Body of pancreas (tissue), 4 donors: ENCODE measurements at regions not wholly inside any gene's neighbourhood (a gene's known extent, or its start where the extent isn't known, plus 50 kb on each side); places are given as distances from the start of the nearest gene placed in this dataset.

ENCODE experiments used
- ATAC-seq: fragments of 150-250 bp; one replicate; pipeline ENCODE4 v1.9.1; 2016
- DNase-seq, 4 donors: peaks; one replicate each; pipeline ENCODE4 v3.0.0-alpha.2; 2019
- H3K27ac ChIP-seq, 4 donors: fragments of 200-600 bp; sonication (generic); 1 replicate in 3 of 4; 2 replicates in 1 of 4; pipeline versions ENCODE4 v1.5.1 to v1.6.1; 2016 to 2019; ENCODE audit warnings: mild to moderate bottlenecking in 1 of 4, mixed read lengths in 1 of 4, moderate library complexity in 1 of 4
- H3K27me3 ChIP-seq, 2 donors: fragments of 200-600 bp; sonication (generic); one replicate each; pipeline ENCODE4 v1.6.0; 2016; ENCODE audit warnings: mild to moderate bottlenecking in 1 of 2
- H3K36me3 ChIP-seq, 2 donors: fragments of 200-600 bp; sonication (generic); replicated peaks in 1 of 2; 2 replicates each; pipeline ENCODE4 v1.5.1; 2016; ENCODE audit warnings: low read depth in 2 of 2; ENCODE audit not compliant: insufficient read depth in 1 of 2
- H3K4me1 ChIP-seq: fragments of 200-600 bp; sonication (generic); one replicate; pipeline ENCODE4 v1.6.0; 2016
- H3K4me3 ChIP-seq, 2 donors: fragments of 200-600 bp; sonication (generic); 1 replicate in 1 of 2; 2 replicates in 1 of 2; pipeline ENCODE4 v1.5.1; 2016 to 2019
- H3K9me3 ChIP-seq, 3 donors: fragments of 200-600 bp; sonication (generic); 1 replicate in 2 of 3; 2 replicates in 1 of 3; pipeline ENCODE4 v1.5.1; 2016
- CTCF ChIP-seq, 7 experiments: fragments of 450-650 bp in 4 of 7; fragments of 200-600 bp in 3 of 7; sonication (generic) in 3 of 7; IDR thresholded peaks; one replicate each; pipeline ENCODE4 v1.5.1; 2016 to 2019; ENCODE audit warnings: antibody characterized with exemption in 7 of 7
- POLR2A ChIP-seq, 3 donors: fragments of 450-650 bp; IDR thresholded peaks; one replicate each; pipeline ENCODE4 v1.6.1; 2016; ENCODE audit warnings: antibody characterized with exemption in 3 of 3, mild to moderate bottlenecking in 2 of 3
- WGBS, 2 donors: methylation state at CpG; one replicate each; pipeline ENCODE4 v1.1.5; 2017; 5-methylcytosine and 5-hydroxymethylcytosine counted together
- intact Hi-C: fragments of 100-400 bp; cut with DNase I; formaldehyde crosslinking; loops from one replicate; pipeline ENCODE4 v1.15.1; 2023

DNA sequence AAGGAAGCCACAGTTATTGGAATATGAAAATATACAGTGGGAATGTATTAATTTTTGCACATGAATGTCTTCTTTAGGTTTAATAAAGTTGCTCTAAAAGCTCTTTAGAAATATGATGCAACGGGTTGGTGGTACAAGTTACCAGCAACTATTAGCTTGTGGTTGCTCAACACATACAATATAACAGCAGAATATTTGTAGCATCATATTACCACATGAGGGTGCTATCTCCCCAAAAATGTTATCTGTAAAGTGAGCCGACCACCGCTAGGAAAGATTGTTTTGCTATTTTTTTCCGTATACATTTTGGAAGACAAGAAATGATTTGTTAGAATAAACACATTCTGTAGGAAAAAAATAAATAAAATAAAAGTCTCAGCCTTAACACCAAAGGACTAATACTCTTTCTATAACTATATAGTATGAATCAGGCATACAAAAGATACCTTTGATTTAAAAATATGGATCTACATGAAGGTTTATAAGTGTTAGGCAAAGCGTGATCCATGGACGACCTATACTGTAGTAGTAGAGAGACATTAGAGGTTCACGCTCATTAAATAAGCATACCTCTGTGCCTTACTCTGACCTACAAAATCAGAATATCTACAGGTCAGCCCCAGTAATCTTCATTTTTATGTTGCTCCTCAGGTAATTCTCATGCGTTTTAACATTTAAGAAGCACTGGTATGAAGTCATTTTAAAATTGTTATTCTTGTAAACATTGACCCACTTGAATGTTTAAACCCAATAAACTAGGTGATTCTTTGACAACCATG is 1110.6 kb upstream of the ACVR2A start:
- no peak overlapping the region for H3K27ac ChIP-seq
- no peak for DNase-seq
- no peaks in the 10 kb centered on the region for H3K36me3 ChIP-seq
- TF ChIP-seq POLR2A (IDR thresholded peaks at IDR 0.05) (no peak), CTCF (IDR thresholded peaks at IDR 0.05) (peak in 6 of 7 experiments; percentile 19 to 60 (median 54))
- 16 to 19% methylated on average over 8 of the region's 8 CpGs for WGBS, 2 donors
- H3K4me3 ChIP-seq = no peak overlapping the region
- H3K4me1 ChIP-seq = peaks cover 6% of the 10 kb centered on the region
- no peak for ATAC-seq
- no peaks in the 10 kb centered on the region for H3K27me3 ChIP-seq
- intact Hi-C loops = no loop called here
- H3K9me3 ChIP-seq = no peaks in the 10 kb centered on the region

DNA sequence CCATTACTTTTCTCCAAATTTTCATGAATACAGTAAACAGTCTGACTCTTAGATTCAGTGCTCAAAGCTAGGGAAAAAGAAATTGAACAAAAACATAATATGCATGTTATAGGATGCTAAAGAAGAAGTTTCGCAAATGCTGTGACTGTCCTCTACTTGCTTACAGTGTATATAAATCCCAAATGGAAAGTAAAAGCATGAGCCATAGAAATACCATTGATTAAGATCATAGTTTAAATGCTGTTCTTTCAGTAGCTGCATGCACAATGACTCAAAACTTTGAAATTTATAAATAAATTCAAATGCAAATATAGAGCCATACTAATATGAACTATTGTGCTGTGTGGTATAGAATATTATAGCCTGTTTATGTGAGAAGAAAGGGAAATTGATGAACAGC is 1113.9 kb upstream of the ACVR2A start:
- Histone ChIP-seq H3K36me3 (no peaks in the 10 kb centered on the region), H3K27me3 (no peaks in the 10 kb centered on the region), H3K4me3 (no peak overlapping the region), H3K9me3 (no peaks in the 10 kb centered on the region), H3K27ac (no peak overlapping the region), H3K4me1 (peaks cover 6% of the 10 kb centered on the region)
- 89 to 90% methylated on average over 1 of the region's 1 CpG for WGBS, 2 donors
- ATAC-seq (no peak), DNase-seq (no peak)
- intact Hi-C loops = no loop called here
- TF ChIP-seq CTCF (IDR thresholded peaks at IDR 0.05) (no peak), POLR2A (IDR thresholded peaks at IDR 0.05) (no peak)

GRCh38 chr2:146721486-146721885 is 1123.3 kb upstream of the ACVR2A start:
- H3K9me3 ChIP-seq = peaks cover 0 to 8% (median 0%) of the 10 kb centered on the region in 3 donors
- DNase-seq (peak in 1 of 4 donors; percentile 15), ATAC-seq (no peak)
- WGBS, 2 donors = 73 to 81% methylated on average over 7 of the region's 7 CpGs
- H3K27me3 ChIP-seq = no peaks in the 10 kb centered on the region
- intact Hi-C loops = no loop called here
- no peak for TF ChIP-seq POLR2A (IDR thresholded peaks at IDR 0.05)
- no peak for TF ChIP-seq CTCF (IDR thresholded peaks at IDR 0.05)
- H3K4me3 ChIP-seq = no peak overlapping the region
- no peak overlapping the region for H3K27ac ChIP-seq
- H3K36me3 ChIP-seq = no peaks in the 10 kb centered on the region
- no peaks in the 10 kb centered on the region for H3K4me1 ChIP-seq

GRCh38 chr2:146720170-146720569 is 1124.7 kb upstream of the ACVR2A start:
- peaks cover 0 to 8% (median 0%) of the 10 kb centered on the region in 3 donors for H3K9me3 ChIP-seq
- H3K27ac ChIP-seq = no peak overlapping the region
- no peak for DNase-seq
- H3K4me3 ChIP-seq = no peak overlapping the region
- no peak for ATAC-seq
- no peaks in the 10 kb centered on the region for H3K4me1 ChIP-seq
- intact Hi-C loops = no loop called here
- no peaks in the 10 kb centered on the region for H3K36me3 ChIP-seq
- 77 to 100% methylated on average over 4 of the region's 4 CpGs for WGBS, 2 donors
- no peak for TF ChIP-seq CTCF (IDR thresholded peaks at IDR 0.05)
- TF ChIP-seq POLR2A (IDR thresholded peaks at IDR 0.05) = no peak
- H3K27me3 ChIP-seq = no peaks in the 10 kb centered on the region

- no peak overlapping the region for H3K4me3 ChIP-seq
- 36 to 43% methylated on average over 3 of the region's 3 CpGs for WGBS, 2 donors
- peaks cover 0 to 8% (median 0%) of the 10 kb centered on the region in 3 donors for H3K9me3 ChIP-seq
- ATAC-seq = no peak
- no peaks in the 10 kb centered on the region for H3K4me1 ChIP-seq
- no peak overlapping the region for H3K27ac ChIP-seq
- H3K27me3 ChIP-seq = no peaks in the 10 kb centered on the region
- intact Hi-C loops = no loop called here
- no peaks in the 10 kb centered on the region for H3K36me3 ChIP-seq
- no peak for DNase-seq
- no peak for TF ChIP-seq POLR2A (IDR thresholded peaks at IDR 0.05)
- no peak for TF ChIP-seq CTCF (IDR thresholded peaks at IDR 0.05)
Observed at GRCh38 chr2:146716591-146716990, 1128.2 kb upstream of the ACVR2A start.
